ENCODE measurements at regions not wholly inside any gene's neighbourhood (a gene's known extent, or its start where the extent isn't known, plus 50 kb on each side); places are given as distances from the start of the nearest gene placed in this dataset.

DNA sequence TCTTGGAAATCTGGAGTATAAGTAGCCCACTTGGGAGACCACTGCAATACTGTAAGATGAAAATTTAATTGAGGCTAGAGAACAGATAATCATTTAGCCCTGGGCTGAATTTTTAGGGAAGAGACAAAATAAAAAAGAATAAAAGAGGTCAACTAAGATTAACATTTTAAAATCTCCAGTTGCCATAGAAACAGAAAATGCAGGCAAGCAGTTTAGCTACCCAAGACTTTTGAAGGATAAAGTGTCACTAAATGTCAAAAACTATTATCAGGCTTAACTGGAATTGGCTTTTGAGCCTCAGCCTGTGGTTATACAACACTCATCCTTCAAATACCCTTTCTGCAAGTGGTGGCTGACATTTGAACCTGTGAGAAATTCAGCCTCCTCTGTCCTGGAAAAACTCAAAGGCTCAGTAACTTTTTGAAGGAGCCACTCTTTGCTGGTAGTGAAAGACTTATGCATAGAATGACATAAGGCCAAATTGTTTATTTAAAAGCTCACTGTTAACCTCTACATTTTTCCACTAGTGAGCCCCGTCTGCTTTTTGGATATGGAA is 220.7 kb upstream of the KCNJ16 start:
- DNase-seq = no peak

DNA sequence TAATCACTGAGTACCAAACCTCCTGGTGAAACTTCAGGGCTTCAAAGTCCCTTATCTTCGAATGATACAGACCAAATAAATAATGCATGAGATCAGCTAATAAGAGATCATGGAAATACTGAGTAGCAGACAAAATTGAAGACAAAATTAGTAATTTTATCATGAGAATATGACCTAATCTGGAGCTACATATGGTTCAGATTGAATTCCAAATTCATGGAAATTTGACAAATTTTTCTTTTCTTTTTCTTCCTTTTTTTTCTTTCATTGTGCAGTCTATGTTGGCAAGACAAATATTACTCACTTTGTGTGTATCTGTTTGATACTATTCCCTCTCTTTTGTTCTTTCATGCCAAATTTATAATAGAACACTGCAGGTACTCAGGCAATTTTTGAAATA is 218.1 kb upstream of the KCNJ16 start:
- DNase-seq = no peak

DNA sequence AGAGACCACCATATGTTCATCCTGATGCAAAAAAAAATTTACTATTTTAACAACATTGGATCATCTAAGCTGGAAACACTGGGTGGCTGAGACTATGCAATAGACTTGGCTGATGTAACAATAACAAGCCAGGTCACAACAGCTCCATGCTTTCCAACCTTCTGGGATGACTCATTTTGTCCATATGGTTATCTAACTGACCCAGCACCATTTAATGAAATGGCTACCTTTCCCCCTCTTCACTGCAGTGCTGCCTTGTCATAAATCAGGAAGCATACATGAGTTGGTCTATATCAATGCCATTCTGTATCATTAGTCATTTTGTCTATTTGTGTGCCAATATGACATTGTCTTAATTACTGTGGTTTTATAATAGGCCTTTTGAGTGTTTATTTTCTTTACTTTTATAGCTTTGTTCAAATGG is 217.6 kb upstream of the KCNJ16 start:
- no peak for DNase-seq

DNA sequence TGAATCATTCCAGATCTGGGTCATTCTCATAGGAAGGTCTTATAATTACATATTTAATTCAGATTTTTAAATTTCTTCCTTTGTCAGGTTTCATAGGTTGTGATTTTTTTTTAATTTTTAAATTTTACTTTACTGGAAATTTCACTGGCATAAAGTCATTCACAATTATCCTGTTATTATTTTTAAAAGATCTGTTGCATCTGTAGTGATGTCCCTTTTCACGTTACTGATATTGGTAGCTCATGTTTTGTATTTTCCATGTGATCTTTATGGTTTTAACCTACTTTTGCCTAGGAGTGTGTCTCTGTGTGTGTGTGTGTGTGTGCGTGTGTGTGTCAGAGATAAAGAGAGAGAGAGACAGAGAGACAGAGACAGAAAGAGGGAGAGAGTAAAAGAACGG is 216.6 kb upstream of the KCNJ16 start:
- DNase-seq = no peak

DNA sequence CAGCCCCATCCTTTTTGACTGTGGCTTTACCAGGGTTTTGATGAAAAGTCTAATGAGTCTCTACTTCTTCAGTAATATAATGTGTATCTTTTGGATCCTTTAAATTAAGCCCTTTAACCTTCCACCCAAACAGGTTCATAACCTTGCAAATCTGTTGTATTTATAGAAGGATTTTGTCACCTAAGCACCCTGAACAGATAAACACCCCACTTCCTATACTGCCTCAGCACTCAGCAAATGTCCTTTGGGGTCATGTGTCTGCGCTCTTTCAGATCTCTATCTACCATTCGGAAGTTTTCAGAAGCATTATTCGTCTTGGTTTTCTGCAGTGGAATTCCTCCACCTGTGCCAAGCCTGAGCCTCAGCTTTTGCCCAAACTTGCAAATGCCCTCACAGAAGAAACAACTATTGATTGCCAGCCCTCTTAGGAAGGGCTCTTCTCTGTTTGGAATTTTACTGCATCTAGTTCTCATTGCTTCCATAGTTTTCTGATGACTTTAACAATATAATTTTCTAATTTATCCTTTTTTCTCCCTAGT is 214.8 kb upstream of the KCNJ16 start:
- no peak for DNase-seq

DNA sequence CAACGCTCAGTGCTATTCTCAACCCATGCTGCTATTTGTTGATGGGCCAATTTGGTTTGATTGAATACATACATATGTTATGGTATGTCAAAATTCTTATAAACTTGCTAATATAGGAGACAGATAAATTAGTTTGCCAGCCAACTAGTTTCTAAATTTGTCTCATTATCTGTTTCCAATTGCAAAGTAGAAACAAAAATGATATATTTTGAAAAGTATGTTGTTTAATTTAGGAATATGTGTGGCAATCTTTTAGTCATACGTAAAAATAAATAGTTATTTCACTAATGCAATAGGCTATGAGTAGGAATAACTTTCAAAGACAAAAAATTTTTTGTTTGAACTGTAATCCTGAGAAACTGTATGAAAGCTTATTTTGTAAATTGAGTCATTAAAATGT is 210.6 kb upstream of the KCNJ16 start:
- no peak for DNase-seq

DNA sequence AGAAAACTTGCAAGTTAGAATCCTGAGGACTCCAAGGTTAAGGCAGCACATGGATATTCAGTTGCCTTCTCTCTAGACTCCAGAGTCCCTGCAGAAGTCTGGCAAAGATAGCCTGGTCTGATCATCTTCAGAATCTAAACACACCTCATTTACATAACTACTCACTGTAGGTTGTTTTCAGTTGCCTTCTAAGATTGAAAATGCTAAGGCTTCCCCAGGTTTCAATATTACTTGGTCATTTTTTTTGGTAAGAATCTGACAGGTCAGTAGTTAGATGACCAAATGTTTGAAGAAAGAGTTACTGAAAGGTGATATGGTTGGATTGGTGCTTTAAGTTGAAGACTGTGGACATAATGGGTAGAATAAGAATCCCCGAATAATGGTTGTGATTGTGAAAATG is 205.4 kb upstream of the KCNJ16 start:
- no peak for DNase-seq

DNA sequence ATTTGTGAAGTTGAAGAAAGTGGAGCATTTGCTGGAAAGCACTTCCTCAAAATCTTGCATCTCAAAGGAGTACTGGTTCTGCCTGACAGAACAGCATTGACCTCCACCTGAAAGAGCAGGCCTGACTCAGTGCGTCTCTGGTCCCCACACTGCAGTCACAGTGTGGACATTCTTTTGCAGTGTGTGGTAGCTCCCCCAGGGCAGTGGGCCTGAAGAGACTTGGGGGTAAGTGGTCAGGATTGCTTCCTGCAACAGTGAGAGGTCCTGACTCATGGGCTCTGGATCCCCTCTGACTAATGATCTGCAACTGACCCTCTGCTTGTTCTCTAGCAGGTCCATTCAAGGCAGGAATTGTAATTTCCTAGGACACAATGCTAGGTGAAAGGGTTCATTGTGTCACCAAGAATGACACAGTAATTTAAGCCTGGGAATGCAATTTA is 204.9 kb upstream of the KCNJ16 start:
- DNase-seq = no peak

DNA sequence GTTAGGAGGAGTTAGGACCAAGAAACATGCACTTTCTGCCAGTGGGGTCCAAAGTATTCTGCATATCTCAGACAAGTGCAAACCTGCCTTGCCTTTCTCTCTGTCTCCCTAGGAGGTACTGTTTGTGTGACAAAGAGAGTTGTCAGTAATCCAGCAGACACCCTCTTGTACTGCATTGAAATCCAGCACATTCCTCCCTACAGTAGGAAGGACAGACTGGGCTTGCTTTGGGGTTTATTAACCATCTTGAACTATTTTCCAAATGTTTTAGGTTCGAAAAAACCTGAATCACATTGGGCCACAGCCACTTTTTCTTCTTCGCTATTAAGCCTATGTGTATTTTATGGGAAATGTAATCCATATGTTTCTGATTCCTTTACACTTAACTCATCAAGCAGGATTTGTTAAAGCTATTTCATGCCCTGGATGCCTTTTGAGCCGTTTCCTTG is 204.2 kb upstream of the KCNJ16 start:
- DNase-seq = no peak

DNA sequence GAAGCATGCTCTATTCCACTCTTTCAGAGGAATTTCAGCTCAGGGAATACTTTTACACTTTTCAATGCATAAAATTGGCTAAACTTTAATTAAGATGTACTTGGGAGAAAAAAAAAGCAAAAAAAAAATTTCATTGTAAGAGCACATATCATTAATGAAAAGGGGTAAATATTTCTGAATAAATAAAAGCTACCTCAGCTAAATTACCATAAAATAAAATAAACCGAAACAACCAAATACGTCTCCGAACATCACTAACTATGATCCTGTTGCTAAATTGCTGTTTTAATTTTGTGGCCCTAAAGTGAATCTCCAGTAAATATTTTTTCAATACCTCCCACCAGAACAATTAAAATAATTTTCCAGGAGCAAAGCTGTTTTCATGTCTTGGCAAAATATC is 203.7 kb upstream of the KCNJ16 start:
- no peak for DNase-seq

DNA sequence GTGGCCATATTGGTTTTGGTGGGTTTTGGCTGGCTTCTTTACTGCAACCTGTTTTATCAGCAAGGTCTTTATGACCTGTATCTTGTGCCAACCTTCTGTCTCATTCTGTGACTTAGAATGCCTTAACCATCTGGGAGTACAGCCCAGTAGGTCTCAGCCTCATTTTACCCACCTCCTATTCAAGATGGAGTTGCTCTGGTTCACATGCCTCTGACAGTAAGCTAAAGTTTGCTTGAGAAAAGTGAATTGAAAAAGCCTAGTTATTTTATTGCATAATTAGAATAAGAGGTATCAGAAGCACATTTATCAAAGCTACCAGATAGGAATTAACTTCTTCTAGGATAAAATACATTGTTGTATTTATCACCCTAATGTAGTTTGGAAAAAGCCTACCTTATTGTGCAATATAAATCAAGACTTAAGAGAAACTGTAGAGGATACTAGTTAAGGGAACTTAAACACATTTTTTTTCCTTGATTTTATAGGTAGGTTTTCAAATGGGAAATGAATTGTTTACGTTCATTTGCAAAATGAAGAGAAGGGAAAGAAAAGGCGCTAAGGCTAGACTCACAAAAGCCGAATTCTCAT is 202.3 kb upstream of the KCNJ16 start:
- DNase-seq = no peak

DNA sequence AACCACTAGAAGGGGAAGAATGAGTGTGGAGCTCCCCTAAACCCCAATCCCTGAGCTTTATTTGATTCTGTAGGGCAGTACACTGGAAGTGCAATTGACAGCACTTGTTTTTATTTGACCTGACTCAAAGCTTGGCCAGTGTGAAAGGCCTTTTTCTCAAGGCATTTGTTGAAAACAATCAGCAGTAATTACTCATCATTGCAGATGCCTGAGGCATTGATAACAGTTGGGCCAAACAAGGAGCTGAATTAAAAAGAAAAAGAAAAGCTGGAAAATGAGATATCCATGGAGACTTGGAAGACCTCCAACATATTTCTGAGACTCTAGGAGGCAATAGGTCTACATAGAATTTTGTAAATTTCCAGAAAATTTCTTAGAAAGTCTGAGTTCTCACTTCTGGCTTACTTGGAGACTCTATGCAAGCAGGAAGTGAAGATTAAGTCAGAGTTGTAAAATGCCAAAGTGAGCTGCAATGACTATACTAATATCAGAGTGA is 200.8 kb upstream of the KCNJ16 start:
- no peak for DNase-seq

DNA sequence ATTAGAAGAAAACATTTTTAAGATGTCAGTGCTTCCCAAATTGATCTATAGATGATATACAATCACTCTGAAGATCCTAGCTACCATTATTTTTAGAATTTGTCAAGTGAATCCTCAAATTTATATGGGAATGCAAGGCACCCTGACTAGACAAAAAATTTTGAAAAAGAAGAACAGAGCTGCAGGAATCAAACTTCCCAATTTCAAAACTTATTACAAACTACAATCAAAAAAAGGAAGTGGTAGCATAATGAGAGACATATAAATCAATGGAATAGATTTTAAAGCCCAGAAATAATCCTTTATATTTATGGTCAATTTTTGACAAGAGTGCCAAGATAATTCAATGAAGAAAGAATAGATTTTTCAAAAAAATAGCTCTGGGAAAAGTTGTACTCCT is 198.3 kb upstream of the KCNJ16 start:
- no peak for DNase-seq

DNA sequence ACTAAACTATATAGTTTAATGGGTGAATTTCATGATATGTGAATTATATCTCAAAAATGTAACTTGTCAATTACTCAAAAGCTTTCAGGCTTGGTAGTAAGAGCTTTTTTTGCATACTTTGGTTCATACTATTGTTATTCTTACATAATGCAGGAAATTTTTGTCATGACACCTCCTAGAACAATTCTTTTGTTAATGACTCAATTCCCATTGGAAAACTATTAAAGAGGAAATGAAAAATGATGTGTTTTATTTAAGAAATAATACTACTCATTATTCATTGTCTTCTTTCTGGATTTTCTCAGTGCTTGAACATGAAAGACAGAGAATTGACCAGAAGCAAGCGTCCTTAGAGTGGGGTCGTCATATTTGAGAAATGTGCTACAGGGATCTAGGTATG is 196.4 kb upstream of the KCNJ16 start:
- no peak for DNase-seq

DNA sequence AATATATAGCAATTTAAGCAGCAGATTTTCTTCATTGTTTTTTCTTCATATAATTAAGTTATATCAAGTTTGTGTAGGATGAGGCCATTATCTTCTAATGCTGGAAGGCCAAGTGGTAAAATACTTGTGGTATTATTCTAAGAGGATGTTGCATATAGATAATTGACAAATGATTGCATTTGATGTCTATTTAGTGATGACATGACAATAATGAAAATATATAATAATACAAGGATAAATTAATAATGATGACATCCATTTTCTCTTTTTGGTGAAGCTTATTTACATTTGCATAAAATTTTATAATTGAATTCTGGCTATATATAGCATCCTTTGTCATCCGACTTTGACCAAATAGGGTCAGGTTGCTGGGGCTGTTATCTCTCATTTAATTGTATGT is 195.4 kb upstream of the KCNJ16 start:
- no peak for DNase-seq

DNA sequence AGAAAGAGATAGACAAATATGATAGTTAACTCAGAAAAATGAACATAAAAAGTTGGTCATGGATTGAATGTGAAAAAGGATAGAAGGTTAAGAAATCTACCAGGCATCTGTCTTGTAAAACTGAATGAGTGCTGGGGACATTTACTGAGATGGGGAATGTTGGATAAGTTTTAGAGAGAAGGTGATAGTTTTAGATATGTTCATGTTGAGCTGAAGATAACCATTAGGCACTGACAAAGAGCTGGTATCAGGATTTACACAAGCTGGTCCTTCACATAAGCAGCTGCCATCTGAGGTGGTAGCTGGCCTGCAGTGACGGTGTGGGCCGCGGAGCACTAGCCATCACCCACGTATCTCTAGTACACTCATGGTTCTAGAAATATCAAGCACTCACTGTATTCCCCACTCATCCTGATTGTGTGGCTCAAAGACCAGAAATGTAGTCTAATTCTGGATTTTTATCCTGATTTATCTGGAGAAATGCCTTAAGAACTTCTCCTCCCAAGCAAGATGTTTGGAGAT is 194.4 kb upstream of the KCNJ16 start:
- no peak for DNase-seq

DNA sequence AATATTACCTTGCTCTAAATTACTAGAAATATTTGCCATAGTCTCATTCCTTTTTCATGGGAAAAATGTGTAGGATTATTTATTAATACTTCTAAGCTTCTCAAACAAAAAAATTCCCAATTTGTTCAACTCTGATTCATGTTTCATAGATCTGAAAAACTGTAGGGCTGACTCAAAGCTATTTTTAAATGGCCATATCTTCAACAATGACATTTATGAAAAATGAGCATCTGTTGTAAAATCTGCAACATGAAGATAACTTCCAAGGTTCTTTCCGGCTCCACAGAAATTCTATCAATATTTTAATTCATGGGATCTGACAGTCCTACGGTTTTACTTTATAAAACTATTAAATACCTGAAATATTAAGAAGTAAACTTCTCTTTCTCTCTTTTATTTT is 192.7 kb upstream of the KCNJ16 start:
- no peak for DNase-seq

DNA sequence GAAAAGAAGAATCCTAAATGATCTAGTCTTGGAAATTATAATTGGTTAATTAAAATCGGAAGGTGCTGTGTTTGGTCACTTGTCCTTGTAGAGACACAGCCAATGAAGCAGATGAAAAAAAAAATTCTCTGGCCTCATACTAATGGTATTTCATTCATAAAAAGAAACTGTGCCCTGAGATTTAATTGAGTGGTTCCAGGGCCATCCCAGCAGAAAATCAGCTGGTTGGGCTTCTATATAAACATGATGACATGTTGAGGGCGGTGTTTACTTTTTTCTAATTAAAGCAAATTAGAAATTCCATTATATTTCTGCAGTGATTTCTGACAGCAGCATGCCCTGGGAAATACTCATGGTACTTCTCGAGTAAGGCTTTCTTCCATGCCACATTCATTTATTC is 191.9 kb upstream of the KCNJ16 start:
- no peak for DNase-seq

DNA sequence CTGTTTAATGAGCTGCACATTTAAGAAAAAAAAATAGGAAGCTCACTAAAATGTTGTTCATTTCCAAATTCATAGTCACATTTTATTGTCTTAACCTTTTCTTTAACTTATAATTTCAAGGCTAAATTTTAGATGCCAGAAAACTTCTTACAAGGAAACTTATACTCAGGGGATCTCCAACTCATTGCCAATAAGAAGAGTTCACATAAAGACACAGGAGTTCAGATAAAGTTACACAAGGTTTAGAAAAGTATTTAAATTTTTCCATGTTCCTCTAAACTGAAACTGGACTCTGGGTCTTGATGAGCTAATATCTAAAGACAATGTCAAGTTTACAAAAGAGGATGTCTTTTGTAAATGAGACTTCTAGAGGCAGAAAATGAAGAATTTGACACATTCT is 190.7 kb upstream of the KCNJ16 start:
- DNase-seq = no peak

DNA sequence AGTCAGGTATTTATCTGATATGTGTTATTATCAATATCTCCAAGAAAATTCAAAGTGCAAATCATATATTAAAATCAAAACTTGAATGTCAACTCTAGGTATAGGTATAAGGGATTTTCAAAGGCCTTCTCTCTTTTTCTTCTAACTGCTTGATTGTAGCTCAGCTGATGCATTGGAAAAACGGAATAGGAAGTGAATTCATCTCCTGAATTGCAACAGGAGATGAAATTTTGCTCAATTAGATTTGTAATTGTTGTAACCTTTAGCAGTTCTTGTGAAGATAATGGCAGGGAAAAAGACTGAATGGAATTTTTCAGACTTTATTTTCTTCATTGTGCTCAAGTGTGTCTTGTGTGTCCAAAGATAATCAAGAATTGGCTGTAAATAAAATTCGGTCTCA is 190.2 kb upstream of the KCNJ16 start:
- no peak for DNase-seq

DNA sequence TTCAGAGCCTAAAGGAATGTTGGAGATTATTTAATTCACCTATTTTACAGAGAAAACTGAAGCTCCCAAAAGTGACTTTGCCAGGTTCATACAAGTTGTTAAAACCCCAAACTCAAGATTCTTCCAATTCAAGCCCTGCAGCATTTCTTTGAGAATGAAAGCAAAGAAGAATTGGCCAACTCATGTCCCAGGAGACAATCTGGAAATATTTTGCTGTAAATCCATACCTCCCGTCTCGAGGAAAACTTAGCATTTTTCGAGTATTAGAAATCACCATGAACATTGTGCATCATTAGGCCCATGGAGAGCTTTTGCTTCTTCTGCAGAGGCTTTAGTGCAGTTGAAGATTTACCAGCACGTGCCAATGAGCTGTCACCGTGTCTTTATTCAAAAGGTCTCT is 176.4 kb upstream of the KCNJ16 start:
- no peak for DNase-seq

DNA sequence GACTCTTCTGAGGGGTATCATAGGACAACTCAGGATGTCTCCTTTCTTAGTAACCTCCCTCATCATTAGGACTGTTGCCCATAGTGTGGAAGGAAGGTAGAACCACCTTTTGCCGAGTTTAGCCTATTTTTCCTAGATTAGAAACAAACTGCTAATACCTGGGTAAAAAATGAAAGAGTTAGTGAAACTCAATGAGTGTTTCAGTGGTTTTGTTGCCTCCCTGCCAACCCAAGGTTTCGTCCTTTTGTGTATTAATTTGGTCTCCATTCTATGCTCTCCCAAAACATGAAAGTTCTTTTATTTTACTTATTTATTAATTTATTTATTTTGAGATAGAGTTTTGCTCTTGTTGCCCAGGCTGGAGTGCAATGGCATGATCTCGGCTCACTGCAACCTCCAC is 174.9 kb upstream of the KCNJ16 start:
- DNase-seq = no peak

DNA sequence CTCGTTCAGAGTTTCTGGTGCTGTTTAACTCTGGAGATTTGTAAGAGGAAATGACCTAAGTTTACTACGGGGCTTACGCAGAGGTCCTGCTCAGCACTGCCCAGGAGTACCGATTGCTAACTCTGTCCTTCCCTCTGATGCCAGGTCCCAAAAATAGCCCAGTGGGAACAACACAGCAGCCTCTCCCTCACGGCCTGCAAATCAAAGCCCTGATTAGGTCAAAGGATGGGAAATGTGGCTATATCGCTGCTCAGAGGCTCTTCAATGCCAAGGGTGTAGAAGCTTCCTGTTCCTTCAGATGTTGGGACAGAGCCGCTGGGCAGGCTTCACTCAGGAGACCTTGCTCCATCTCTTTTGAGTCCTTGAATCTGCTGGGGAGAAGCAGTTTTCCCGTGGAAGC is 174.2 kb upstream of the KCNJ16 start:
- no peak for DNase-seq

DNA sequence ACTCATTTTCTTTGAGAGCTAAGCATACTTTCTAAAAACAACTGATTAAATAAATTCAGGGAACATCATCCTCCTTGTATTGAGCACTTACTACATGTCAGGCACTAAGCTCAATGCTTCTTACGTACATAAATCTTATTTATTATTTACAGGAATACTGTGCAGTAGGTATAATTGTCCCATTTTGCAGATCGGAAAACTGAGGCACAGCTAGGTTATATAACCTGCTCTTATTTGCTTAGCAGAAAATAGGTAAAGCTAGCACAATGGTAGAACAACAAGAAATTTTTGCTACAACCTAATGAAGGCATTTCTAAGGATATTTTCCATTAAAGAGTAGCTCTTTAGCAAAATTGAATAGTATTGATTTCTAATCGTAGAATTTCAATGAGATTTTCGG is 168.7 kb upstream of the KCNJ16 start:
- no peak for DNase-seq

Data from midbrain (tissue), 1 donor.